HG03520 (cell line): ENCODE measurements at regions not wholly inside any gene's neighbourhood (a gene's known extent, or its start where the extent isn't known, plus 50 kb on each side); places are given as distances from the start of the nearest gene placed in this dataset.
A peak's percentile ranks its signal among the peaks of the same experiment; 100 is the strongest.
"Not testable (repeated sequence)": the region's sequence is repeated elsewhere in the genome, so short reads cannot be mapped to it uniquely, and the experiment has no call there.

Source experiments
- ATAC-seq: cut with Tn5 transposase; IDR thresholded peaks from one replicate; pipeline ENCODE4 v1.9.1; 2021; ENCODE audit warnings: mild to moderate bottlenecking, moderate library complexity; ENCODE audit not compliant: unreplicated experiment

DNA sequence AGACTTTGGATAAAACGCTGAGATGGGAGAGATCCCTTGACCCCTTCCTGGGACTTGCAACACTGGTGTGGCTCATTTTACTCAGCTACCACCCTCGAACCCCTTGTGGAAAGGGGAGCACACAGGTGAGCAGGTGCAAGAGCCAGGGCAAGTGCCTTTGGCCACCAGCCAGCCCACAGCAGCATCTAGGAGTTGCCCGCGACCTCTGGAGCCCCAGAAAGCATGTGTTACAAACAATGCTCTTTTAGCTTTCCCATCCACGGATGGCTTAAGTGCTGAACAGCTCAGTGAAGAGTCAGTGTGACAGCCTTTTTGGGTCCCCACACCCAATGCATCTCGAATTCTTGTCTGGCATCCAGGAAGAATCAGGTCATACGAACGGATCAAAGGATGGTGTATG is 197.8 kb downstream of the MEMO1 start:
- ATAC-seq: no peak

DNA sequence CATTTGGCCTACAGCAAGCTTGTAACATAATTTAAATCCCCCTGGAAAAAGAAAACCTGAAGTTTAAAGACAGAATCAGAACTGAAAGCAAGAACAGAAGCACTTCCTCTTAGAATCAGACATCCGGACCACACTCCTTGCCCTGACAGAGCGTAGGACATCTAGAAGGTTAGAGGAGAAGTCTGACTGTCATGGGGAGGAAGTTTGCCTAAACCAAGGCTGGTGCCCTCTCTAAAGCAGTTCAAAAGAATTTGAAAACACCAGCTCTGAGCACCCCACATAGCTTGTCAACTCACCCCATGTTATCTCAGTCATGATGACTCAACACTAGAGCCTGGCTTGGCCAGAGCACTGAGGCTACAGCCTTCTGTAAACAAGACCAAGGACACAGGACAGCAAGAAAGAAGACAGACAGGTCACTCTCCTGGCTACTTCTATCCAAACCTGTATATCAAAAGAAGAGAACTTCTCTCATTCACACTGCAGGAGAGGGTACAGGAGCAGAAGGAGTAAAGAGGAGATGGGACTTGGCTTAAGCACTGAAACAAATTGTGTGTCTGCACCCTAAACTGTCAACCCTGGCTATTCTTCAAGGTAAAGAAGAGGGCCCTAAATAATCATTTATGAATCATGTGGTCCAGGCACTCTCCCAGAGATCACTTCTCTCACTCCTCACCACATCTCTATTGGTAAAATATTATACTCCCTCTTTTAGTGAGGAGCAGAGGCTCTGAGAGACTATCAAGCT is 198.6 kb downstream of the MEMO1 start:
- ATAC-seq: peak; percentile 96

GRCh38 chr2:31811482-31811881 is 199.3 kb downstream of the MEMO1 start:
- no peak for ATAC-seq

- no peak for ATAC-seq
Measured at GRCh38 chr2:31810200-31810917, 200.4 kb downstream of the MEMO1 start.

GRCh38 chr2:31805688-31806087 is 205.1 kb downstream of the MEMO1 start:
- no peak for ATAC-seq

DNA sequence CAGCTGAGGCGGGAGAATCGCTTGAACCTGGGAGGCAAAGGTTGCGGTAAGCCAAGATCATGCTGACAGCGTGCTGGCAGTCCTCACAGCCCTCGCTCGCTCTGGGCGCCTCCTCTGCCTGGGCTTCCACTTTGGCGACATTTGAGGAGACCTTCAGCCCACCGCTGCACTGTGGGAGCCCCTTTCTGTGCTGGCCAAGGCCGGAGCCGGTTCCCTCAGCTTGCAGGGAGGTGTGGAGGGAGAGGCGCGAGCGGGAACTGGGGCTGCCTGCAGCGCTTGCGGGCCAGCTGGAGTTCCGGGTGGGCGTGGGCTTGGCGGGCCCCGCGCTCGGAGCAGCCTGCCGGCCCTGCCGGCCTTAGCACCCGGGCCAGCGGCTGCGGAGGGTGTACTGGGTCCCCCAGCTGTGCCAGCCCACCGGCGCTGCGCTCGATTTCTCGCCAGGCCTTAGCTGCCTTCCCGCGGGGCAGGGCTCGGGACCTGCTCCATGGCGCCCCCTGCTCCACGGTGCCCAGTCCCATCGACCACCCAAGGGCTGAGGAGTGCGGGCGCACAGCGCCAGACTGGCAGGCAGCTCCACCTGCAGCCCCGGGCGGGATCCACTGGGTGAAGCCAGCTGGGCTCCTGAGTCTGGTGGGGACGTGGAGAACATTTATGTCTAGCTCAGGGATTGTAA is 207.2 kb downstream of the MEMO1 start:
- not testable (repeated sequence) for ATAC-seq

DNA sequence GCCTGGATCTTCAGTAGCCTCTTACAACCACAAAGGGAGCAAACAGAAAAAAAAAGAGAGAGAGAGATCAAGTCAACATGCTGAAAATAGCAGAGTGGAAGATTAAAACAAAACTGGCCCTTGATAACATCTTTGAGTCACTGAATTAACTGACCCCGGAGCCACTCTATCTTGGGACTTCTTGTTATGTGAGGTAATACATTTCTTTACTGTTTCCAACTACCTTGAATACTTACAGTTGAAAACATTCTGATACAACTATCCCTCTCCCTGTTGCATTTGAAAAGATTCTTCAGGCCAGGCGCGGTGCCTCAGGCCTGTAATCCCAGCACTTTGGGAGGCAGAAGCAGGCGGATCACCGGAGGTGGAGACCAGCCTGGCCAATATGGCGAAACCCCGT is 208.1 kb downstream of the MEMO1 start:
- ATAC-seq: no peak

DNA sequence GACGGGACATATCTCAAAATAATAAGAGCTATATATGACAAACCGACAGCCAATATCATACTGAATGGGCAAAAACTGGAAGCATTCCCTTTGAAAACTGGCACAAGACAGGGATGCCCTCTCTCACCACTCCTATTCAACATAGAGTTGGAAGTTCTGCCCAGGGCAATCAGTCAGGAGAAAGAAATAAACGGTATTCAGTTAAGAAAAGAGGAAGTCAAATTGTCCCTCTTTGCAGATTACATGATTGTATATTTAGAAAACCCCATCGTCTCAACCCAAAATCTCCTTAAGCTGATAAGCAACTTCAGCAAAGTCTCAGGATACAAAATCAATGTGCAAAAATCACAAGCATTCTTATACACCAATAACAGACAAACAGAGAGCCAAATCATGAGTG is 211.5 kb downstream of the MEMO1 start:
- not testable (repeated sequence) for ATAC-seq

GRCh38 chr2:31788273-31788672 is 207.5 kb upstream of the SRD5A2 start:
- ATAC-seq: no peak

- ATAC-seq: no peak
Measured at GRCh38 chr2:31785876-31786275, 205.1 kb upstream of the SRD5A2 start.

- ATAC-seq: no peak
Measured at GRCh38 chr2:31784868-31785267, 204.1 kb upstream of the SRD5A2 start.

GRCh38 chr2:31783446-31784091 is 202.8 kb upstream of the SRD5A2 start:
- ATAC-seq: not testable (repeated sequence)

- no peak for ATAC-seq
Measured at GRCh38 chr2:31778153-31778552, 197.4 kb upstream of the SRD5A2 start.

DNA sequence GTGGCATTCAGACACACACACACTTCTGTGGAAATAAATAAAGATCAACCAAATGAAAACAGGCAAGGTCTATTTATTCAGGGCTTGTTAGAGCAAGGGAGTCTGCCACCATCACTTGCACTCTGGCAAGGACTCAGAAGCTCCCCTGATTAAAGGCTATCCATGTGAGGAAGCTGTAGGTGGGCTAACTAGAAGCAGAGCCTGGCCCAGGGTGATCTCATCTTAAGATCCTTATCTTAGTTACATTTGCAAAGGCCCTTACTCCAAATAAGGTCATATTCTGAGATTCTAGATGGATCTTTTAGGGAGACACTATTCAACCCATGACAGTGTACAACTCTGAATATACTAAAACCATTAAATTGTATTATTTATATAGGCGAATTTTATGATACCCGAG is 190.0 kb upstream of the SRD5A2 start:
- no peak for ATAC-seq

- no peak for ATAC-seq
Measured at GRCh38 chr2:31765078-31765945, 184.6 kb upstream of the SRD5A2 start.

- ATAC-seq: no peak
Measured at GRCh38 chr2:31764169-31764568, 183.4 kb upstream of the SRD5A2 start.

- ATAC-seq: no peak
Measured at GRCh38 chr2:31762085-31762484, 181.3 kb upstream of the SRD5A2 start.

GRCh38 chr2:31757351-31757750 is 176.6 kb upstream of the SRD5A2 start:
- not testable (repeated sequence) for ATAC-seq

GRCh38 chr2:31748746-31749145 is 168.0 kb upstream of the SRD5A2 start:
- not testable (repeated sequence) for ATAC-seq

GRCh38 chr2:31748041-31748440 is 167.3 kb upstream of the SRD5A2 start:
- no peak for ATAC-seq
